ENCODE measurements at regions not wholly inside any gene's neighbourhood (a gene's known extent, or its start where the extent isn't known, plus 50 kb on each side); places are given as distances from the start of the nearest gene placed in this dataset.

GRCh38 chr1:220368352-220369265, 96.4 kb upstream of the RAB3GAP2 start:
- no peaks in the 10 kb centered on the region for H3K4me1 Mint-ChIP-seq
- no peaks in the 10 kb centered on the region for H3K36me3 Mint-ChIP-seq
- H3K27me3 Mint-ChIP-seq (ENCODE audit: low read depth in 3 of 3): peaks cover 0 to 9% (median 6%) of the 10 kb centered on the region in 3 donors
- peaks cover 0 to 2% (median 0%) of the 10 kb centered on the region in 6 donors for H3K9me3 Mint-ChIP-seq
- H3K27ac Mint-ChIP-seq: no peak overlapping the region
- H3K4me3 Mint-ChIP-seq: no peak overlapping the region
- no peak for DNase-seq

- H3K27ac Mint-ChIP-seq: no peak overlapping the region
- peaks cover 0 to 2% (median 0%) of the 10 kb centered on the region in 6 donors for H3K9me3 Mint-ChIP-seq
- DNase-seq: no peak
- H3K4me3 Mint-ChIP-seq: no peak overlapping the region
- no peaks in the 10 kb centered on the region for H3K4me1 Mint-ChIP-seq
- peaks cover 0 to 9% (median 6%) of the 10 kb centered on the region in 3 donors for H3K27me3 Mint-ChIP-seq (ENCODE audit: low read depth in 3 of 3)
- H3K36me3 Mint-ChIP-seq: no peaks in the 10 kb centered on the region
Observed at GRCh38 chr1:220367833-220368232, 95.6 kb upstream of the RAB3GAP2 start.

GRCh38 chr1:220366269-220366668, 94.0 kb upstream of the RAB3GAP2 start:
- Mint-ChIP-seq H3K4me1 (no peaks in the 10 kb centered on the region), H3K27me3 (ENCODE audit: low read depth in 3 of 3) (peaks cover 3 to 8% (median 6%) of the 10 kb centered on the region in 3 donors), H3K9me3 (peaks cover 0 to 2% (median 0%) of the 10 kb centered on the region in 6 donors), H3K36me3 (no peaks in the 10 kb centered on the region), H3K27ac (no peak overlapping the region), H3K4me3 (no peak overlapping the region)
- no peak for DNase-seq

GRCh38 chr1:220363196-220363837, 91.1 kb upstream of the RAB3GAP2 start:
- peaks cover 2 to 8% (median 5%) of the 10 kb centered on the region in 3 donors for H3K27me3 Mint-ChIP-seq (ENCODE audit: low read depth in 3 of 3)
- no peak overlapping the region for H3K4me3 Mint-ChIP-seq
- no peaks in the 10 kb centered on the region for H3K4me1 Mint-ChIP-seq
- DNase-seq: no peak
- no peak overlapping the region for H3K27ac Mint-ChIP-seq
- H3K36me3 Mint-ChIP-seq: no peaks in the 10 kb centered on the region
- H3K9me3 Mint-ChIP-seq: peaks cover 0 to 2% (median 0%) of the 10 kb centered on the region in 6 donors

GRCh38 chr1:220356981-220357850, 85.0 kb upstream of the RAB3GAP2 start:
- Mint-ChIP-seq H3K4me1 (no peaks in the 10 kb centered on the region), H3K27me3 (ENCODE audit: low read depth in 3 of 3) (peaks cover 0 to 7% (median 0%) of the 10 kb centered on the region in 3 donors), H3K4me3 (no peak overlapping the region), H3K36me3 (no peaks in the 10 kb centered on the region), H3K27ac (no peak overlapping the region), H3K9me3 (no peaks in the 10 kb centered on the region)
- no peak for DNase-seq

GRCh38 chr1:220353229-220354012, 81.2 kb upstream of the RAB3GAP2 start:
- H3K36me3 Mint-ChIP-seq: no peaks in the 10 kb centered on the region
- DNase-seq: no peak
- no peak overlapping the region for H3K27ac Mint-ChIP-seq
- no peaks in the 10 kb centered on the region for H3K4me1 Mint-ChIP-seq
- H3K4me3 Mint-ChIP-seq: no peak overlapping the region
- no peaks in the 10 kb centered on the region for H3K9me3 Mint-ChIP-seq
- peaks cover 0 to 5% (median 2%) of the 10 kb centered on the region in 3 donors for H3K27me3 Mint-ChIP-seq (ENCODE audit: low read depth in 3 of 3)

- H3K9me3 Mint-ChIP-seq: no peaks in the 10 kb centered on the region
- H3K36me3 Mint-ChIP-seq: no peaks in the 10 kb centered on the region
- H3K4me1 Mint-ChIP-seq: no peaks in the 10 kb centered on the region
- H3K27me3 Mint-ChIP-seq (ENCODE audit: low read depth in 3 of 3): peaks cover 2 to 7% (median 5%) of the 10 kb centered on the region in 3 donors
- no peak overlapping the region for H3K27ac Mint-ChIP-seq
- no peak for DNase-seq
- no peak overlapping the region for H3K4me3 Mint-ChIP-seq
Observed at GRCh38 chr1:220348211-220348610, 76.0 kb upstream of the RAB3GAP2 start.

GRCh38 chr1:220347654-220348175, 75.5 kb upstream of the RAB3GAP2 start:
- H3K4me1 Mint-ChIP-seq: no peaks in the 10 kb centered on the region
- H3K9me3 Mint-ChIP-seq: no peaks in the 10 kb centered on the region
- no peak overlapping the region for H3K27ac Mint-ChIP-seq
- H3K27me3 Mint-ChIP-seq (ENCODE audit: low read depth in 3 of 3): peaks cover 2 to 7% (median 2%) of the 10 kb centered on the region in 3 donors
- no peaks in the 10 kb centered on the region for H3K36me3 Mint-ChIP-seq
- no peak for DNase-seq
- H3K4me3 Mint-ChIP-seq: no peak overlapping the region

GRCh38 chr1:220344745-220345144, 72.5 kb upstream of the RAB3GAP2 start:
- Mint-ChIP-seq H3K27me3 (ENCODE audit: low read depth in 3 of 3) (peaks cover 2 to 5% (median 2%) of the 10 kb centered on the region in 3 donors), H3K36me3 (no peaks in the 10 kb centered on the region), H3K9me3 (peaks cover 0 to 1% (median 0%) of the 10 kb centered on the region in 6 donors), H3K4me3 (no peak overlapping the region), H3K4me1 (no peaks in the 10 kb centered on the region), H3K27ac (no peak overlapping the region)
- DNase-seq: no peak

- no peaks in the 10 kb centered on the region for H3K36me3 Mint-ChIP-seq
- peaks cover 2 to 5% (median 4%) of the 10 kb centered on the region in 3 donors for H3K27me3 Mint-ChIP-seq (ENCODE audit: low read depth in 3 of 3)
- H3K9me3 Mint-ChIP-seq: peaks cover 0 to 1% (median 0%) of the 10 kb centered on the region in 6 donors
- no peak overlapping the region for H3K4me3 Mint-ChIP-seq
- no peaks in the 10 kb centered on the region for H3K4me1 Mint-ChIP-seq
- H3K27ac Mint-ChIP-seq: no peak overlapping the region
- DNase-seq: no peak
Observed at GRCh38 chr1:220342853-220343252, 70.6 kb upstream of the RAB3GAP2 start.

GRCh38 chr1:220341126-220341525, 68.9 kb upstream of the RAB3GAP2 start:
- Mint-ChIP-seq H3K4me3 (no peak overlapping the region), H3K27me3 (ENCODE audit: low read depth in 3 of 3) (peaks cover 0 to 4% (median 4%) of the 10 kb centered on the region in 3 donors), H3K9me3 (peaks cover 0 to 1% (median 0%) of the 10 kb centered on the region in 6 donors), H3K27ac (no peak overlapping the region), H3K4me1 (no peaks in the 10 kb centered on the region), H3K36me3 (no peaks in the 10 kb centered on the region)
- no peak for DNase-seq

GRCh38 chr1:220339581-220339980, 67.3 kb upstream of the RAB3GAP2 start:
- H3K9me3 Mint-ChIP-seq: peaks cover 0 to 1% (median 0%) of the 10 kb centered on the region in 6 donors
- H3K27ac Mint-ChIP-seq: no peak overlapping the region
- DNase-seq: no peak
- no peaks in the 10 kb centered on the region for H3K4me1 Mint-ChIP-seq
- H3K4me3 Mint-ChIP-seq: no peak overlapping the region
- H3K27me3 Mint-ChIP-seq (ENCODE audit: low read depth in 3 of 3): peaks cover 0 to 4% (median 2%) of the 10 kb centered on the region in 3 donors
- no peaks in the 10 kb centered on the region for H3K36me3 Mint-ChIP-seq

- H3K36me3 Mint-ChIP-seq: no peaks in the 10 kb centered on the region
- no peak overlapping the region for H3K4me3 Mint-ChIP-seq
- H3K27ac Mint-ChIP-seq: no peak overlapping the region
Observed at GRCh38 chr1:220338759-220339158, 66.5 kb upstream of the RAB3GAP2 start.

More at GRCh38 chr1:220338759-220339158, 66.5 kb upstream of the RAB3GAP2 start:
- Mint-ChIP-seq H3K9me3 (peaks cover 0 to 1% (median 0%) of the 10 kb centered on the region in 6 donors), H3K4me1 (no peaks in the 10 kb centered on the region), H3K27me3 (ENCODE audit: low read depth in 3 of 3) (peaks cover 0 to 4% (median 0%) of the 10 kb centered on the region in 3 donors)
- no peak for DNase-seq
